GM23248 (cell line): ENCODE measurements at regions not wholly inside any gene's neighbourhood (a gene's known extent, or its start where the extent isn't known, plus 50 kb on each side); places are given as distances from the start of the nearest gene placed in this dataset.

ENCODE experiments used
- EZH2 ChIP-seq: fragments of 200-600 bp; sonication (generic); IDR thresholded peaks from 2 replicates; pipeline ENCODE4 v1.6.1; 2018; ENCODE audit warnings: antibody characterized with exemption, mild to moderate bottlenecking; ENCODE audit not compliant: insufficient read depth, poor library complexity, severe bottlenecking
- EZH2phosphoT487 ChIP-seq: fragments of 200-600 bp; sonication (generic); IDR thresholded peaks from 2 replicates; pipeline ENCODE4 v1.6.1; 2018; ENCODE audit warnings: antibody characterized with exemption, moderate library complexity, mild to moderate bottlenecking, low read depth; ENCODE audit not compliant: insufficient read depth

- TF ChIP-seq EZH2 (no peak), EZH2phosphoT487 (no peak)
Observed at GRCh38 chr1:103459346-103459745, 66.2 kb upstream of the RNPC3 start.
